ENCODE measurements at regions not wholly inside any gene's neighbourhood (a gene's known extent, or its start where the extent isn't known, plus 50 kb on each side); places are given as distances from the start of the nearest gene placed in this dataset.

DNA sequence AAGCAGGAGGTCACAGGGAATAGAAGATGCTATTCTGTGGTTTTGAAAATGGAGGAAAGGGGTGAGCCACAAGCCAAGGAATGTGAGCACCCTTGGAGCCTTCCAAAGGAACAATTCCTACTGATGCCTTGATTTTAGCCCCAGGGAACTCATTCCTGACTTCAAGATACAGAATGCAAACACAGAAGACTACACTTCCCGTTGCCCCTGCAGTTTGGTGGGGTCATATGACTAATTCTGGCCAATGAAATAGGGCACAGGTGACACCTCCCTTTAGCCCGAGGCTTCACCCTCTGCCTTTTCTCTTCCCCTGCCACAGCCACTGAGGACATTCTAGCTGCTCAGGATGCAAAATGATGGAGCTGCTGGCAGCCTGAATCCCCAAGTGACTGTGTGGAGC, 126.1 kb downstream of the INHBB start:
- Mint-ChIP-seq H3K27me3 (ENCODE audit: insufficient read depth) (peaks cover 2% of the 10 kb centered on the region), H3K9me3 (no peaks in the 10 kb centered on the region)

GRCh38 chr2:120472891-120473309, 127.0 kb downstream of the INHBB start:
- Mint-ChIP-seq H3K4me3 (no peak overlapping the region), H3K27me3 (ENCODE audit: insufficient read depth) (peaks cover 2% of the 10 kb centered on the region), H3K27ac (no peak overlapping the region), H3K9me3 (no peaks in the 10 kb centered on the region), H3K4me1 (ENCODE audit: low read depth) (no peaks in the 10 kb centered on the region), H3K36me3 (ENCODE audit: low read depth) (no peaks in the 10 kb centered on the region)
- DNase-seq (ENCODE audit: low spot score), result no peak
- intact Hi-C loops (cut with micrococcal nuclease), result no loop called here

More for the DNA sequence above, 126.1 kb downstream of the INHBB start:
- intact Hi-C loops (cut with micrococcal nuclease), result no loop called here
- H3K4me3 Mint-ChIP-seq, result no peak overlapping the region
- no peaks in the 10 kb centered on the region for H3K4me1 Mint-ChIP-seq (ENCODE audit: low read depth)
- no peak overlapping the region for H3K27ac Mint-ChIP-seq
- no peak for DNase-seq (ENCODE audit: low spot score)
- no peaks in the 10 kb centered on the region for H3K36me3 Mint-ChIP-seq (ENCODE audit: low read depth)

DNA sequence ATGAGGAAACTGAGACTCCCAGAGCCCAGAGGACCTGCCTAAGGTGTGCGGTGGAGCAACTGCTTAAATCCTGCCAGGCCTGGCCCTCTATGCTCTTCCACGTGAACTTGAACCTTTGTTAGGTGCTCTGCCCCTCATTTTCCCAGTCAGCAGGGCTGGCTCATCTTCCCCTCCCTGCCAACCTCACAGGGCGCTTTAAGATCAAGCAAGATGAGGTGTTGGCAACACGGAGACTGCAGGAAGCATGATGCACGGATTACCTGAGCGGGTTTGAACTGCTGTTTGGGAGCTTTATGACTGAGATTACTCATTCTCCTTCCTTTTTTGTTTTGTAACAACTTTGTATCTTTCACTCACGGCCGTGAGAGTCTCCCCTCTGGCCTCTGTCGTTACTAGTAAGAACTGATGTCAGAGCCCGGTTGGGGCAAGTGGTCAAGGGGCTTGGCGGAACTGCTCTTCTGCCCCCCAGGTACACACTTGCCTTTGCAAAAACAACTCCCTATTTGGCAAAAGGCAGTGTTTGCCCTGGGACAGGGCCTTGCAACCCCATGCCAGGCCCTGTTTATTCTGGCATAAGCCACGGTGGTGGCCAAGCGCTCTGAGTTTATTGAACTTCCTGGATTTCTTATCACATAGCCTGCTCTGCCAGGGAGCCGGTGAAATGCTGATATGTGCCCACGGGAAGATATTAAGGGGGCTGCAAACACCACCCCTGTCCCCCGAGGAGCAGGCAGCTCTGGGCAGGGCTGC, 127.8 kb downstream of the INHBB start:
- H3K4me3 Mint-ChIP-seq, result no peak overlapping the region
- H3K36me3 Mint-ChIP-seq (ENCODE audit: low read depth), result no peaks in the 10 kb centered on the region
- no peak for DNase-seq (ENCODE audit: low spot score)
- no peaks in the 10 kb centered on the region for H3K9me3 Mint-ChIP-seq
- H3K27me3 Mint-ChIP-seq (ENCODE audit: insufficient read depth), result peaks cover 4% of the 10 kb centered on the region
- no peak overlapping the region for H3K27ac Mint-ChIP-seq
- H3K4me1 Mint-ChIP-seq (ENCODE audit: low read depth), result no peaks in the 10 kb centered on the region
- intact Hi-C loops (cut with micrococcal nuclease), result no loop called here

GRCh38 chr2:120474486-120474885, 128.6 kb downstream of the INHBB start:
- peaks cover 4% of the 10 kb centered on the region for H3K27me3 Mint-ChIP-seq (ENCODE audit: insufficient read depth)
- no peak overlapping the region for H3K27ac Mint-ChIP-seq
- no peaks in the 10 kb centered on the region for H3K9me3 Mint-ChIP-seq
- DNase-seq (ENCODE audit: low spot score), result no peak
- no peaks in the 10 kb centered on the region for H3K4me1 Mint-ChIP-seq (ENCODE audit: low read depth)
- intact Hi-C loops (cut with micrococcal nuclease), result no loop called here
- no peak overlapping the region for H3K4me3 Mint-ChIP-seq
- no peaks in the 10 kb centered on the region for H3K36me3 Mint-ChIP-seq (ENCODE audit: low read depth)

DNA sequence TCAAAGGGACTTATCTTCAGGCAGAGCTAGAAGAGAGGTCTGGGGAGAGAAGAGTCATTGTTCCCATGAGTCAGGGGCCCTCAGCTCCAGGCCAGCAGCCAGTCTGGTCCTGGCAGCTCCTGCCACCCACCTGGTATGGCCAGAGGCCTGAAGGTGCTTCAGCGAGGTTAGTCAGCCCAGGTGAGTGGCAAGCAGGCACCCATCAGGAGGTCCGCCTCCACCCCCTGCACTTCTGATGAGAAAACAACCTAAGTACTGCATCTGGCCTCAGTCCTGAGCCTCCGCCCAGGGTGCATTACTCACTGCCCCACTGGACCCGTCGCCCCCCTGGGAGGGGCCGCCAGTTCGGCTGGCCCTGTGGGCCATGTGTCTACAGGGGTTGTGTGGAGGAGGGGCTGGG, 130.2 kb downstream of the INHBB start:
- Mint-ChIP-seq H3K4me3 (no peak overlapping the region), H3K27me3 (ENCODE audit: insufficient read depth) (peaks cover 4% of the 10 kb centered on the region), H3K27ac (no peak overlapping the region), H3K4me1 (ENCODE audit: low read depth) (no peaks in the 10 kb centered on the region), H3K9me3 (no peaks in the 10 kb centered on the region), H3K36me3 (ENCODE audit: low read depth) (no peaks in the 10 kb centered on the region)
- intact Hi-C loops (cut with micrococcal nuclease), result no loop called here
- DNase-seq (ENCODE audit: low spot score), result no peak

DNA sequence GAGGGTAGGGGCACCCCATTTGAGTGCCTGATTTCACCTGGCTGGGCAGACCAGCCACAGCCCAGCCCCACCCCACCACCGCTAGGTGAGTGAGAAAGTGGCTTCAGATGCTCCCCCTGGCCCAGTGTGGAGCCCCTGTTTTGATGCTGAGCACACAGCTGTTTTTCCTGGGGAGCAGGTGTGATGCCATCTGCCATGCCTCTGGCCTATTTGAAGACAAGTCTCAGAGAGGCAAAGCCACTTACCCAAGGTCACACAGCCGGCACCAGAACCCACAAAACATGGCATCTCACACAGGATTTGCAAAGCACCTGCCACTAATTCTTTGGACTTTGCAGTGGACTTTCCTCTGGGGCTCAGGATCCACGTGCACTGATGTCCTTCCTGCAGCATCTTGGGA, 131.3 kb downstream of the INHBB start:
- peaks cover 2% of the 10 kb centered on the region for H3K27me3 Mint-ChIP-seq (ENCODE audit: insufficient read depth)
- H3K9me3 Mint-ChIP-seq, result no peaks in the 10 kb centered on the region
- H3K27ac Mint-ChIP-seq, result no peak overlapping the region
- H3K36me3 Mint-ChIP-seq (ENCODE audit: low read depth), result no peaks in the 10 kb centered on the region
- DNase-seq (ENCODE audit: low spot score), result no peak
- no peaks in the 10 kb centered on the region for H3K4me1 Mint-ChIP-seq (ENCODE audit: low read depth)
- intact Hi-C loops (cut with micrococcal nuclease), result no loop called here
- no peak overlapping the region for H3K4me3 Mint-ChIP-seq

GRCh38 chr2:120477831-120478481, 132.0 kb downstream of the INHBB start:
- Mint-ChIP-seq H3K4me3 (no peak overlapping the region), H3K27ac (no peak overlapping the region), H3K27me3 (ENCODE audit: insufficient read depth) (peaks cover 2% of the 10 kb centered on the region), H3K4me1 (ENCODE audit: low read depth) (no peaks in the 10 kb centered on the region), H3K9me3 (no peaks in the 10 kb centered on the region), H3K36me3 (ENCODE audit: low read depth) (no peaks in the 10 kb centered on the region)
- intact Hi-C loops (cut with micrococcal nuclease), result no loop called here
- DNase-seq (ENCODE audit: low spot score), result no peak

GRCh38 chr2:120480346-120480902, 134.5 kb downstream of the INHBB start:
- intact Hi-C loops (cut with micrococcal nuclease), result no loop called here
- Mint-ChIP-seq H3K27ac (no peak overlapping the region), H3K9me3 (no peaks in the 10 kb centered on the region), H3K4me1 (ENCODE audit: low read depth) (no peaks in the 10 kb centered on the region), H3K27me3 (ENCODE audit: insufficient read depth) (peaks cover 2% of the 10 kb centered on the region), H3K4me3 (no peak overlapping the region), H3K36me3 (ENCODE audit: low read depth) (no peaks in the 10 kb centered on the region)
- no peak for DNase-seq (ENCODE audit: low spot score)

DNA sequence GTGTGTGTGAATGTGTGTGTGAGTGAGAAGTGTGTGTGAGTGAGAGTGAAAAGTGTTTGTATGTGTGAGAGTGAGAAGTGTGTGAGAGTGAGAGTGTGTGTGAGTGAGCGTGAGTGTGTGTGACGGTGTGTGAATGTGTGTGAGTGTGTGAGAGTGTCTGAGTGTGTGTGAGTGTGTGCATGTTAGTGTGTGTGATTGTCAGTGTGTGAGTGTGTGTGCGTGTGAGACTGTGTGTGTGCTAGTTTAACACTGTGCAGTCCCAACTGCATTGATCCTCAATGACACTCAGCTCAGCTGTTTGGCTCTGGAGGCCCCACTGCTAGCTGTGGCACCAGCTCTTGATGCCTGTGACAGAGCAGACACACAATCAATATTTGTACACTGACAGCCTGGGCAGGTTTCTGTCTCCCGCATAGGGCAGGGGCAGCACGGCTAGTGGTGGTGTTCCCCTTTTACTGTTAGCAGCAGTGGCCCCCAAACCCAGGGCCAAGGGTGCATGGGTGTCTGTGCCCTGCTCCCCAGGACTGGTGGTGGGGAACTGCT, 135.0 kb downstream of the INHBB start:
- H3K27ac Mint-ChIP-seq, result no peak overlapping the region

GRCh38 chr2:120481446-120482194, 135.7 kb downstream of the INHBB start:
- Mint-ChIP-seq H3K27ac (no peak overlapping the region), H3K27me3 (ENCODE audit: insufficient read depth) (peaks cover 2% of the 10 kb centered on the region), H3K36me3 (ENCODE audit: low read depth) (no peaks in the 10 kb centered on the region), H3K4me1 (ENCODE audit: low read depth) (no peaks in the 10 kb centered on the region), H3K4me3 (no peak overlapping the region), H3K9me3 (no peaks in the 10 kb centered on the region)
- intact Hi-C loops (cut with micrococcal nuclease), result no loop called here
- DNase-seq (ENCODE audit: low spot score), result no peak

More for the DNA sequence above, 135.0 kb downstream of the INHBB start:
- Mint-ChIP-seq H3K27me3 (ENCODE audit: insufficient read depth) (peaks cover 2% of the 10 kb centered on the region), H3K4me1 (ENCODE audit: low read depth) (no peaks in the 10 kb centered on the region), H3K4me3 (no peak overlapping the region), H3K36me3 (ENCODE audit: low read depth) (no peaks in the 10 kb centered on the region), H3K9me3 (no peaks in the 10 kb centered on the region)
- no peak for DNase-seq (ENCODE audit: low spot score)
- intact Hi-C loops (cut with micrococcal nuclease), result no loop called here

DNA sequence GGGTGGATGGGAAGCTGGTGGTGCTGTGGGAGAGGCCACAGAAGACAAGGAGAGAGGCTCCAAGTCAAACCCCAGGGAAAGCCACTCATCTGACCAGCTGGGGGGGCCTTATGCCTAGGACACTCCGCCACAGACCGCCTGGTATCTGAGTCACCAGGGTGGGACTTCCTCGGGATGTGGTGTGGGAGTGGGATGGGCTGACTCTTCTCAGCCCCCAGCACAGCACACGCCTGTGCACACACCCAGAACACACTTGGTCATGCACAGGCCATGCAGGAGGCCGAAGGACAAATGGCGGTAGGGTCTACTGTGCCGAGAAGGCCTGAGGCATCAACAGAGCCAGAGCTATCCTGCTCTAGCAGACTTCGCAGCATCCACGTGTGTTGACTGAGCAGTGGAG, 136.4 kb downstream of the INHBB start:
- Mint-ChIP-seq H3K27ac (no peak overlapping the region), H3K4me1 (ENCODE audit: low read depth) (no peaks in the 10 kb centered on the region), H3K4me3 (no peak overlapping the region), H3K36me3 (ENCODE audit: low read depth) (no peaks in the 10 kb centered on the region), H3K9me3 (no peaks in the 10 kb centered on the region), H3K27me3 (ENCODE audit: insufficient read depth) (peaks cover 2% of the 10 kb centered on the region)
- DNase-seq (ENCODE audit: low spot score), result no peak
- intact Hi-C loops (cut with micrococcal nuclease), result no loop called here

DNA sequence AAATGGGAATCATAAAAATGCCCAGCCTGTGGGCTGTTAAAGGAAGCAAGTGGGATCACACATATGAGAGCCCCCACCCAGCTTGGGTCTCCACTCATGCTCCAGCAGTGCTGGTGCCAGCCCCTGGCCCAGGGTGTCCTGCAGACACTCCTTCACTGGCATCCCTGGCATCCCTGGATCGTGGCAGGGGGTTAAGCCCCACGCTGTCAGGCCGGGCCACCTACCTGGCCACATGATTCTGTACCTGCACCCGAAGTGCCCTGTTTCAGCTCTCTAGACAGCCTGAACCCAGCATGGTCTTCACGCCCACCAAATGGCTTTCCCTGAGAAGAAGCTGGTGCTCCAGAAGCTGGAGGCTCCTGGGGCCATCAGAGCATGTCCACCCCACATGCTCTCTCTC, 137.4 kb downstream of the INHBB start:
- Mint-ChIP-seq H3K9me3 (no peaks in the 10 kb centered on the region), H3K27ac (no peak overlapping the region), H3K36me3 (ENCODE audit: low read depth) (no peaks in the 10 kb centered on the region), H3K4me3 (no peak overlapping the region), H3K27me3 (ENCODE audit: insufficient read depth) (no peaks in the 10 kb centered on the region), H3K4me1 (ENCODE audit: low read depth) (no peaks in the 10 kb centered on the region)
- DNase-seq (ENCODE audit: low spot score), result no peak
- intact Hi-C loops (cut with micrococcal nuclease), result no loop called here

GRCh38 chr2:120485096-120485495, 139.2 kb downstream of the INHBB start:
- no peaks in the 10 kb centered on the region for H3K36me3 Mint-ChIP-seq (ENCODE audit: low read depth)
- no peak overlapping the region for H3K27ac Mint-ChIP-seq
- H3K9me3 Mint-ChIP-seq, result no peaks in the 10 kb centered on the region
- H3K4me1 Mint-ChIP-seq (ENCODE audit: low read depth), result no peaks in the 10 kb centered on the region
- intact Hi-C loops (cut with micrococcal nuclease), result no loop called here
- no peak overlapping the region for H3K4me3 Mint-ChIP-seq
- H3K27me3 Mint-ChIP-seq (ENCODE audit: insufficient read depth), result peaks cover 2% of the 10 kb centered on the region
- DNase-seq (ENCODE audit: low spot score), result no peak
